ENCODE measurements at regions not wholly inside any gene's neighbourhood (a gene's known extent, or its start where the extent isn't known, plus 50 kb on each side); places are given as distances from the start of the nearest gene placed in this dataset.

DNA sequence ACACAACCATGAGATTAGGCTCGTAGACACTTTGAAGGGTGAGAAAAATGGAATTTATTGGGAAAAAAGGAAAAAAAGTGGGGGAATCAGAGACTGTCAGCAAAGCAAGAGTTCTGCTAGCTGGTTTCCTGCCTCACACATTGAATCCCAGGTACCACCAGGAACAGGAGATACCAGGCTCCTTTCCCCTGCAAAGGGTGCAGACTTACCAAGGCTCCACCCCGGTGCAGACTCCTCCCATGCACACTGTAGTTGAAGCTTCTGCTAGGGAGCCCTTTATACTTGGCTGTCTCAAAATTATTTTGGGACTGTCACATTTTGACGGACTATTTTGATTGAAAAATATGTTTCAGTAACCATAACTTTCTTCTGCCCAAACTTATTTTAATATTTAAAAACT lies 819.9 kb upstream of the GBE1 start:
- no peaks in the 10 kb centered on the region for H3K4me1 ChIP-seq
- no peaks in the 10 kb centered on the region for H3K9me3 ChIP-seq
- no peak overlapping the region for H3K4me3 ChIP-seq
- H3K27me3 ChIP-seq, result no peaks in the 10 kb centered on the region
- TF ChIP-seq, protein P1, sequence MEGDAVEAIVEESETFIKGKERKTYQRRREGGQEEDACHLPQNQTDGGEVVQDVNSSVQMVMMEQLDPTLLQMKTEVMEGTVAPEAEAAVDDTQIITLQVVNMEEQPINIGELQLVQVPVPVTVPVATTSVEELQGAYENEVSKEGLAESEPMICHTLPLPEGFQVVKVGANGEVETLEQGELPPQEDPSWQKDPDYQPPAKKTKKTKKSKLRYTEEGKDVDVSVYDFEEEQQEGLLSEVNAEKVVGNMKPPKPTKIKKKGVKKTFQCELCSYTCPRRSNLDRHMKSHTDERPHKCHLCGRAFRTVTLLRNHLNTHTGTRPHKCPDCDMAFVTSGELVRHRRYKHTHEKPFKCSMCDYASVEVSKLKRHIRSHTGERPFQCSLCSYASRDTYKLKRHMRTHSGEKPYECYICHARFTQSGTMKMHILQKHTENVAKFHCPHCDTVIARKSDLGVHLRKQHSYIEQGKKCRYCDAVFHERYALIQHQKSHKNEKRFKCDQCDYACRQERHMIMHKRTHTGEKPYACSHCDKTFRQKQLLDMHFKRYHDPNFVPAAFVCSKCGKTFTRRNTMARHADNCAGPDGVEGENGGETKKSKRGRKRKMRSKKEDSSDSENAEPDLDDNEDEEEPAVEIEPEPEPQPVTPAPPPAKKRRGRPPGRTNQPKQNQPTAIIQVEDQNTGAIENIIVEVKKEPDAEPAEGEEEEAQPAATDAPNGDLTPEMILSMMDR (IDR thresholded peaks at IDR 0.05), result no peak
- no peak for TF ChIP-seq POLR2A (IDR thresholded peaks at IDR 0.05)
- DNase-seq, result no peak
- no peaks in the 10 kb centered on the region for H3K36me3 ChIP-seq
- H3K27ac ChIP-seq, result no peak overlapping the region

DNA sequence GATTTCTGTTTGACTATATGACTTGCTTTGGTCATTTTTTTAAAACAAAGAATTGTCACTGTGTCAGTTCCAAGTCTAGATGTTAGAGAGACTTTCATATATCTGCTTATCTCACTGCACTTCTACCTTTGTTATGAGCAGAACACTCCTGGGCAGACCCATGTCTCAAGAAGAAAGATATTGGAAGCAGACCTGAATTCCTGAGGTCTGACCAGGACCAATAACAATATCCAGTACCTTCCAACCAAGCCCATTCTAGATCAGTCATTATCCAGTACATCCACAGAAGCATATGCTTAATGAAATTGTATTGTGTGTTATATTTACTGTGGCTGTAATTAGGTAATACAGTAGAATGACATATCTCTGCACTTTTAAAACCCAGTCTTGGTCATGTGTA lies 811.3 kb upstream of the GBE1 start:
- Histone ChIP-seq H3K4me1 (no peaks in the 10 kb centered on the region), H3K36me3 (no peaks in the 10 kb centered on the region), H3K27ac (no peak overlapping the region)

DNA sequence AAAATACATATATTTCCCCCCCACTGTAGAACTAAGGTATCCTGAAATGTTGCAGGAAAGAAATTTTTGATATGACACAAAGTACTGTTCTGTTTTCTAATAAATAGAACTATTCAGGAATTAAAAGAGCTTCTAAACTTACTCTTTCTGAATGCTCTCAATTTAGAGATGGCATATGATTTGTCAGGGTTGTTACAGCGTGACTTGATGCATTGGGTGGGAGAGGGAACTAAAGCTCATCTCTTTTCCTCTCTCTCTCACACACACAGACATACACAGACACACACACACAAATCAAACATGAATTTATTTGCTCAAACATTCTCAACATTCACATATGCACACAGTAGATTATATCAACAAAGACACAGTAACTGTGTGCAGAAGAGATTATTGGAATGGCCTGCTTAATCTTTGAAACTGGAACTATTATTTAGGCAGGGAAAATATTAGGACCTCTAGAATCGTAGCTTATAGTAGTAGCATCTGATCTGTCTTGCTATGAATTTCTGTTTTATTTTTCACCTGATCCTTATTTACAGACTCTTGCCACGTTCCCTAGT lies 807.4 kb upstream of the GBE1 start:
- no peak overlapping the region for H3K4me3 ChIP-seq
- H3K36me3 ChIP-seq, result no peaks in the 10 kb centered on the region
- no peak for DNase-seq
- H3K27me3 ChIP-seq, result no peaks in the 10 kb centered on the region
- H3K9me3 ChIP-seq, result no peaks in the 10 kb centered on the region
- TF ChIP-seq POLR2A (IDR thresholded peaks at IDR 0.05), result no peak
- no peak overlapping the region for H3K27ac ChIP-seq
- H3K4me1 ChIP-seq, result no peaks in the 10 kb centered on the region

More for the DNA sequence above, 811.3 kb upstream of the GBE1 start:
- Histone ChIP-seq H3K27me3 (no peaks in the 10 kb centered on the region), H3K9me3 (no peaks in the 10 kb centered on the region), H3K4me3 (no peak overlapping the region)
- TF ChIP-seq, protein P1 (IDR thresholded peaks at IDR 0.05), result no peak
- TF ChIP-seq POLR2A (IDR thresholded peaks at IDR 0.05), result no peak
- DNase-seq, result no peak

DNA sequence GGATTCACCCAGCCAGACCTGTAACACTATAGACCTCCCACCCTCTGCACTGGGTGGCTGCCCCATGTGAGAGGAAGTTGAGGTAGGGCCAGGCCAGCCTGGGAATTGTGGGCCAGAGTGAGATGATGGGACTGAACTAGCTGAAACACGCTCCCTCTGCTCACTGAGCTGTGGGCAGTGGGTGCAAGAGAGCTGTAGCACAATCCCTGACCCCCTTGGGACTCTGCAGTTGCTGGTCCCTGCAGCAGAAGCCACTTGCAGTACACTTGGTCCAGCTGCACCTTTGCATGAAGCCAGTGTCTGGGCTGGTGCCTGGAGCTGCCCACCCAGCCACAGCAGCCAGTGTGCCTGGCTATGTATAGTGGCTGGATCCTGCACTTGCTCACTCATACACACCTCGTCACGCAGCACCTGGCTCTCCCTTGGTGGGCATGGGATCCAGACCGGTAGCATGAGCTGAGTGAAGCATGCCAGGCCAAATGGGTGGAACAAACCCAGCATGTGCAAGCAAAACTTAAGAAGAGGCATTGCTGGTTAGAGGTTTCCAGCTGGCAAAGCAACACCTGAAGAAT lies 805.7 kb upstream of the GBE1 start:
- DNase-seq, result no peak
- Histone ChIP-seq H3K27me3 (no peaks in the 10 kb centered on the region), H3K4me3 (no peak overlapping the region), H3K4me1 (no peaks in the 10 kb centered on the region), H3K36me3 (no peaks in the 10 kb centered on the region), H3K9me3 (no peaks in the 10 kb centered on the region), H3K27ac (no peak overlapping the region)
- TF ChIP-seq, protein P1 (IDR thresholded peaks at IDR 0.05), result no peak
- TF ChIP-seq POLR2A (IDR thresholded peaks at IDR 0.05), result no peak

DNA sequence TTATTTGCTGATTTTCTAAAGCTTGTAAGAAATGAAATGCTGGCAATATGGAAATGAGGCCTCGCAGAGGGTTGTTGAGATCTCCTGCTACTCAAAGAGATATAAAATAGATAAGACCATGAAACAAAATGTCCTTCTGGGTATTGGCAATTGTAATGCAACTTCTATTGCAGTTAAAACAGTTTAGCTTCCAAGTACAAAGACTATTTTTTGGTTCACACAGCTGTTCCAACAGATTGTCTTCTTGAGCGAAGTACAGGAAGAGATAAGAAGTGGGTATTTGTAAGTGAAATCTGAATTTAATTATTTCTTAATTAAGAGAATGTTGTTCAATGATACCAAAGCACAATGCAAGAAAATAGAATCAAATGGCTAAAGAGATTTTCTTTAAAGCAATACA lies 801.5 kb upstream of the GBE1 start:
- Histone ChIP-seq H3K27me3 (no peaks in the 10 kb centered on the region), H3K36me3 (no peaks in the 10 kb centered on the region), H3K27ac (no peak overlapping the region), H3K9me3 (no peaks in the 10 kb centered on the region), H3K4me1 (no peaks in the 10 kb centered on the region), H3K4me3 (no peak overlapping the region)
- no peak for DNase-seq
- TF ChIP-seq, protein P1 (IDR thresholded peaks at IDR 0.05), result no peak
- no peak for TF ChIP-seq POLR2A (IDR thresholded peaks at IDR 0.05)

DNA sequence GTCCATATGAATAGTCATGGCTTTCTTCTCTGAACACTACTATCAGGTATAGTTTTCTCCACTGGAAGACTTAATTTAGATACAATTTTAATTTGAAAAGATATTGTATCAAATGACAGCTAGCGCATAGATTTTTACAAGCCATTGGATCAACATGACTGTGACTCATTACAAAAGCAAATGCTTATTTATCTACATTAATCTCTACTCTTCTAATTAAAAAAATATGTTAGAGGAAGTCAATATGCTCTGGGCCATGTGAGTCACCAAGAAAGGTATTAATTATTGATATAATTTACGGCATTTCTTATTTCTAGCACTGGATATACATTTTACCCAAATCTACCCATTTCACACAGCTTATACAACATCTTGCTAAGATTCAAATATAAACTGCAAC lies 800.3 kb upstream of the GBE1 start:
- TF ChIP-seq, protein P1 (IDR thresholded peaks at IDR 0.05), result no peak
- no peak for TF ChIP-seq POLR2A (IDR thresholded peaks at IDR 0.05)
- no peaks in the 10 kb centered on the region for H3K27me3 ChIP-seq
- no peaks in the 10 kb centered on the region for H3K9me3 ChIP-seq
- no peaks in the 10 kb centered on the region for H3K36me3 ChIP-seq
- no peak overlapping the region for H3K27ac ChIP-seq
- H3K4me1 ChIP-seq, result no peaks in the 10 kb centered on the region
- no peak overlapping the region for H3K4me3 ChIP-seq
- no peak for DNase-seq

All from Peyer's patch (tissue), 4 donors.